K562 (cell line): ENCODE measurements at regions not wholly inside any gene's neighbourhood (a gene's known extent, or its start where the extent isn't known, plus 50 kb on each side); places are given as distances from the start of the nearest gene placed in this dataset.

Experiments
- ATAC-seq: fragments of 200-7000 bp; cut with Tn5 transposase; 3 replicates; pipeline ENCODE4 v1.9.1; 2020; ENCODE audit warnings: moderate library complexity
- BruUV-seq: library from RNA; stranded (reverse); fragments of 400-500 nt; replicated peaks from 2 replicates; lab custom pipeline; 2021; lab: Mats Ljungman, UMichigan
- CTCF ChIA-PET: fragments of 300-600 bp; formaldehyde crosslinking; extraction: SDS; loops from one replicate; lab custom pipeline; 2021; ENCODE audit warnings: low intra/inter-chr PET ratio; lab: Yijun Ruan, JAX
- POLR2A ChIA-PET: fragments of 300-600, 350-650 bp; sonication (Branson Sonifier 250); formaldehyde crosslinking; extraction: SDS; loops from one replicate; lab custom pipeline; 2021; ENCODE audit warnings: antibody characterized with exemption, inconsistent platforms; lab: Yijun Ruan, JAX
- DNase-seq, 4 experiments: peaks; one replicate each; pipeline versions ENCODE4 v3.0.0 to v3.0.0-alpha.2; 2011 to 2018; ENCODE audit warnings: low spot score in 3 of 4, mixed read lengths in 3 of 4; ENCODE audit errors: extremely low read depth in 1 of 4
- FAIRE-seq: peaks from 2 replicates; lab custom pipeline; 2011; peaks lifted over from hg19 to GRCh38; lab: Jason Lieb, UNC
- H2AFZ ChIP-seq: 2 replicates; pipeline ENCODE4 v1.6.0; 2011; ENCODE audit warnings: low read depth, low read length, control low read depth, inconsistent platforms
- H3K27ac ChIP-seq: fragments of 200-600 bp; 3 replicates; pipeline ENCODE4 v1.8.0; 2011; ENCODE audit warnings: low read depth, mild to moderate bottlenecking, control low read depth, inconsistent platforms, low read length, moderate library complexity, mixed read lengths; ENCODE audit errors: extremely low read depth
- H3K27me3 ChIP-seq, 2 experiments: fragments of 300-600 bp in 1 of 2; 2 replicates in 1 of 2; 3 replicates in 1 of 2; pipeline versions ENCODE4 v1.6.0 to v1.8.0; 2011; ENCODE audit warnings: inconsistent platforms in 2 of 2, low read length in 2 of 2, mild to moderate bottlenecking in 1 of 2, mixed read lengths in 1 of 2, moderate library complexity in 1 of 2; ENCODE audit not compliant: control insufficient read depth in 2 of 2, insufficient read depth in 2 of 2
- H3K36me3 ChIP-seq: fragments of 300-600 bp; 3 replicates; pipeline ENCODE4 v1.8.0; 2011; ENCODE audit warnings: mild to moderate bottlenecking, low read length, inconsistent platforms; ENCODE audit not compliant: control insufficient read depth, insufficient read depth
- H3K4me1 ChIP-seq, 2 experiments: fragments of 200-600 bp in 1 of 2; replicated peaks in 1 of 2; 2 replicates in 1 of 2; 3 replicates in 1 of 2; pipeline versions ENCODE4 v1.5.1 to v1.8.0; 2011; ENCODE audit warnings: inconsistent platforms in 2 of 2, low read length in 2 of 2, mild to moderate bottlenecking in 1 of 2, mixed read lengths in 1 of 2, moderate library complexity in 1 of 2; ENCODE audit not compliant: control insufficient read depth in 2 of 2, insufficient read depth in 2 of 2
- H3K4me2 ChIP-seq: 2 replicates; pipeline ENCODE4 v1.6.1; 2011; ENCODE audit warnings: low read length, control low read depth, inconsistent platforms, mixed read lengths; ENCODE audit not compliant: insufficient read depth
- H3K4me3 ChIP-seq: fragments of 200-600 bp; sonication (generic), shearing (Covaris generic); 2 replicates; pipeline ENCODE4 v1.5.1; 2016; ENCODE audit warnings: control low read depth, inconsistent platforms
- H3K79me2 ChIP-seq: fragments of 200-600 bp; 3 replicates; pipeline ENCODE4 v1.8.0; 2011; ENCODE audit warnings: low read length, inconsistent platforms; ENCODE audit not compliant: control insufficient read depth, insufficient read depth
- H3K9ac ChIP-seq, 2 experiments: 2 replicates each; pipeline versions ENCODE4 v1.6.0 to v1.6.1; 2011; ENCODE audit warnings: low read depth in 2 of 2, low read length in 2 of 2, control low read depth in 1 of 2, inconsistent platforms in 1 of 2, mild to moderate bottlenecking in 1 of 2, mixed read lengths in 1 of 2; ENCODE audit not compliant: insufficient read depth in 1 of 2
- H3K9me1 ChIP-seq: one replicate; pipeline ENCODE4 v1.6.0; 2011; ENCODE audit warnings: inconsistent platforms, mild to moderate bottlenecking, low read length, moderate library complexity; ENCODE audit not compliant: control insufficient read depth, insufficient read depth
- H3K9me3 ChIP-seq: replicated peaks from 2 replicates; pipeline ENCODE4 v1.5.1; 2011; ENCODE audit warnings: low read depth, low read length, inconsistent platforms; ENCODE audit not compliant: control insufficient read depth, insufficient read depth
- H4K20me1 ChIP-seq: replicated peaks from 2 replicates; pipeline ENCODE4 v1.6.1; 2011; ENCODE audit warnings: low read length, inconsistent platforms, mixed read lengths; ENCODE audit not compliant: control insufficient read depth, insufficient read depth
- BRF2 ChIP-seq: IDR thresholded peaks from 3 replicates; pipeline ENCODE4 v1.6.1; 2011; ENCODE audit warnings: borderline replicate concordance, mild to moderate bottlenecking; ENCODE audit not compliant: insufficient read length, insufficient read depth
- CAMTA2 ChIP-seq: fragments of 250-450 bp; sonication (Bioruptor Pico); conservative IDR thresholded peaks from 2 replicates; pipeline ENCODE4 v1.5.1; 2022
- CBFA2T3 ChIP-seq: fragments of 450-650 bp; IDR thresholded peaks from 2 replicates; pipeline ENCODE4 v1.6.1; 2017
- E2F4 ChIP-seq: sonication (generic); formaldehyde crosslinking; IDR thresholded peaks from 2 replicates; pipeline ENCODE4 v1.8.0; 2022; ENCODE audit warnings: mild to moderate bottlenecking, low read depth, missing genetic modification reagents
- MAX ChIP-seq: sonication (generic); formaldehyde crosslinking; IDR thresholded peaks from 2 replicates; pipeline ENCODE4 v1.9.0; 2022; ENCODE audit warnings: mild to moderate bottlenecking, missing genetic modification reagents
- PHF8 ChIP-seq: fragments of 200-600 bp; sonication (generic); IDR thresholded peaks from 2 replicates; pipeline ENCODE4 v1.6.1; 2012; ENCODE audit warnings: mixed run types, mild to moderate bottlenecking, inconsistent platforms, low read length, moderate library complexity, borderline replicate concordance
- WGBS: fragments of 100-300 bp; shearing (Covaris generic); methylation state at CpG from one replicate; pipeline ENCODE4 v1.1.6; 2016; ENCODE audit warnings: low coverage, mixed read lengths; ENCODE audit not compliant: insufficient coverage; ENCODE audit errors: missing lambda C conversion rate; 5-methylcytosine and 5-hydroxymethylcytosine counted together
- in situ Hi-C: fragments of 300-500 bp; cut with MboI; formaldehyde crosslinking; loops from 4 replicates; pipeline ENCODE4 v1.15.0; 2018; ENCODE audit warnings: inconsistent platforms, mixed read lengths
- intact Hi-C: fragments of 100-400 bp; cut with micrococcal nuclease; formaldehyde crosslinking; loops from 2 replicates; pipeline ENCODE4 v1.14.2; 2022
- TF ChIP-seq, protein P1 (sequence below): fragments of 450-650 bp; IDR thresholded peaks from 2 replicates; pipeline ENCODE4 v1.6.1; 2018; ENCODE audit not compliant: partially characterized antibody

GRCh38 chr6:50585441-50586330 is 127.6 kb upstream of the TFAP2D start:
- no peak overlapping the region for H3K4me2 ChIP-seq
- H3K27me3 ChIP-seq, result no peaks in the 10 kb centered on the region
- H3K9me1 ChIP-seq, result no peaks in the 10 kb centered on the region
- H3K4me3 ChIP-seq, result no peak overlapping the region
- no peaks in the 10 kb centered on the region for H3K9me3 ChIP-seq
- BruUV-seq, result no TSS peak
- no peaks in the 10 kb centered on the region for H3K36me3 ChIP-seq
- no peak overlapping the region for H3K27ac ChIP-seq
- FAIRE-seq (no peak), ATAC-seq (no peak), DNase-seq (no peak)
- ChIA-PET CTCF (no interaction called here), POLR2A (no interaction called here)
- no peaks in the 10 kb centered on the region for H4K20me1 ChIP-seq
- no peak overlapping the region for H2AFZ ChIP-seq
- TF ChIP-seq, protein P1, sequence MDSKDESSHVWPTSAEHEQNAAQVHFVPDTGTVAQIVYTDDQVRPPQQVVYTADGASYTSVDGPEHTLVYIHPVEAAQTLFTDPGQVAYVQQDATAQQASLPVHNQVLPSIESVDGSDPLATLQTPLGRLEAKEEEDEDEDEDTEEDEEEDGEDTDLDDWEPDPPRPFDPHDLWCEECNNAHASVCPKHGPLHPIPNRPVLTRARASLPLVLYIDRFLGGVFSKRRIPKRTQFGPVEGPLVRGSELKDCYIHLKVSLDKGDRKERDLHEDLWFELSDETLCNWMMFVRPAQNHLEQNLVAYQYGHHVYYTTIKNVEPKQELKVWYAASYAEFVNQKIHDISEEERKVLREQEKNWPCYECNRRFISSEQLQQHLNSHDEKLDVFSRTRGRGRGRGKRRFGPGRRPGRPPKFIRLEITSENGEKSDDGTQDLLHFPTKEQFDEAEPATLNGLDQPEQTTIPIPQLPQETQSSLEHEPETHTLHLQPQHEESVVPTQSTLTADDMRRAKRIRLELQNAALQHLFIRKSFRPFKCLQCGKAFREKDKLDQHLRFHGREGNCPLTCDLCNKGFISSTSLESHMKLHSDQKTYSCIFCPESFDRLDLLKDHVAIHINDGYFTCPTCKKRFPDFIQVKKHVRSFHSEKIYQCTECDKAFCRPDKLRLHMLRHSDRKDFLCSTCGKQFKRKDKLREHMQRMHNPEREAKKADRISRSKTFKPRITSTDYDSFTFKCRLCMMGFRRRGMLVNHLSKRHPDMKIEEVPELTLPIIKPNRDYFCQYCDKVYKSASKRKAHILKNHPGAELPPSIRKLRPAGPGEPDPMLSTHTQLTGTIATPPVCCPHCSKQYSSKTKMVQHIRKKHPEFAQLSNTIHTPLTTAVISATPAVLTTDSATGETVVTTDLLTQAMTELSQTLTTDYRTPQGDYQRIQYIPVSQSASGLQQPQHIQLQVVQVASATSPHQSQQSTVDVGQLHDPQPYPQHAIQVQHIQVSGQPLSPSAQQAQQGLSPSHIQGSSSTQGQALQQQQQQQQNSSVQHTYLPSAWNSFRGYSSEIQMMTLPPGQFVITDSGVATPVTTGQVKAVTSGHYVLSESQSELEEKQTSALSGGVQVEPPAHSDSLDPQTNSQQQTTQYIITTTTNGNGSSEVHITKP, result no peak
- TF ChIP-seq PHF8, result 0 out of 2 replicates have a peak, but pooled peaks have one; percentile 11
- no peak for TF ChIP-seq MAX (CRISPR knock-in tag)
- TF ChIP-seq CAMTA2 (CRISPR knock-in tag), result no peak
- TF ChIP-seq BRF2, result no peak
- TF ChIP-seq CBFA2T3, result no peak
- TF ChIP-seq E2F4, result no peak
- no peaks in the 10 kb centered on the region for H3K79me2 ChIP-seq
- no peak overlapping the region for H3K9ac ChIP-seq
- intact Hi-C loops (no loop called here), in situ Hi-C loops (no loop called here)
- no peaks in the 10 kb centered on the region for H3K4me1 ChIP-seq
- WGBS, result 0% methylated on average over 15 of the region's 15 CpGs
